CD14-positive monocyte (primary cell): ENCODE measurements at regions not wholly inside any gene's neighbourhood (a gene's known extent, or its start where the extent isn't known, plus 50 kb on each side); places are given as distances from the start of the nearest gene placed in this dataset.

Experiments
- DNase-seq, 3 donors: peaks; one replicate each; pipeline ENCODE4 v3.0.0-alpha.2; 2011 to 2022
- H2AFZ ChIP-seq: 2 replicates; pipeline ENCODE4 v1.6.0; 2012; ENCODE audit warnings: mild to moderate bottlenecking, low read depth, low read length, inconsistent platforms; ENCODE audit not compliant: insufficient read depth, poor library complexity, severe bottlenecking
- H3K27ac ChIP-seq, 2 donors: 1 replicate in 1 of 2; 2 replicates in 1 of 2; pipeline ENCODE4 v1.5.1; 2012 to 2013; ENCODE audit warnings: low read length in 2 of 2, control low read depth in 1 of 2, inconsistent platforms in 1 of 2, low read depth in 1 of 2, mild to moderate bottlenecking in 1 of 2
- H3K27me3 ChIP-seq, 2 donors: one replicate each; pipeline versions ENCODE4 v1.6.0 to v1.6.1; 2011 to 2013; ENCODE audit warnings: low read length in 2 of 2; ENCODE audit not compliant: control insufficient read depth in 2 of 2, insufficient read depth in 2 of 2
- H3K36me3 ChIP-seq, 2 donors: replicated peaks in 1 of 2; 1 replicate in 1 of 2; 2 replicates in 1 of 2; pipeline versions ENCODE4 v1.5.1 to v1.6.1; 2012 to 2013; ENCODE audit warnings: low read length in 2 of 2, control low read depth in 1 of 2, inconsistent platforms in 1 of 2, mild to moderate bottlenecking in 1 of 2; ENCODE audit not compliant: insufficient read depth in 2 of 2, control insufficient read depth in 1 of 2
- H3K4me1 ChIP-seq, 2 donors: 1 replicate in 1 of 2; 2 replicates in 1 of 2; pipeline versions ENCODE4 v1.5.1 to v1.6.1; 2012 to 2013; ENCODE audit warnings: low read length in 2 of 2, control low read depth in 1 of 2, inconsistent platforms in 1 of 2, mild to moderate bottlenecking in 1 of 2, moderate library complexity in 1 of 2; ENCODE audit not compliant: insufficient read depth in 2 of 2, control insufficient read depth in 1 of 2
- H3K4me2 ChIP-seq: replicated peaks from 2 replicates; pipeline ENCODE3; 2012; ENCODE audit warnings: low read length, moderate library complexity, mild to moderate bottlenecking; ENCODE audit not compliant: poor library complexity, severe bottlenecking; ENCODE audit errors: extremely low read depth
- H3K4me3 ChIP-seq, 3 experiments: fragments of 200-600 bp in 1 of 3; sonication (generic) in 1 of 3; replicated peaks in 1 of 3; 1 replicate in 2 of 3; 2 replicates in 1 of 3; pipeline ENCODE4 v1.5.1; 2011 to 2013; ENCODE audit warnings: low read length in 3 of 3, mild to moderate bottlenecking in 3 of 3, control low read depth in 2 of 3, low read depth in 2 of 3, inconsistent platforms in 1 of 3, moderate library complexity in 1 of 3
- H3K79me2 ChIP-seq: 2 replicates; pipeline ENCODE4 v1.6.0; 2012; ENCODE audit warnings: mild to moderate bottlenecking, control low read depth, inconsistent platforms, low read length, moderate library complexity; ENCODE audit not compliant: insufficient read depth
- H3K9ac ChIP-seq: 2 replicates; pipeline ENCODE4 v1.6.0; 2017; ENCODE audit warnings: low read length, mild to moderate bottlenecking; ENCODE audit not compliant: insufficient read depth, poor library complexity, severe bottlenecking
- H3K9me3 ChIP-seq, 2 donors: replicated peaks in 1 of 2; 1 replicate in 1 of 2; 2 replicates in 1 of 2; pipeline versions ENCODE4 v1.5.1 to v1.6.1; 2012 to 2013; ENCODE audit warnings: low read length in 2 of 2, control low read depth in 1 of 2; ENCODE audit not compliant: control insufficient read depth in 1 of 2, insufficient read depth in 1 of 2
- H4K20me1 ChIP-seq: 2 replicates; pipeline ENCODE4 v1.6.0; 2012; ENCODE audit warnings: mild to moderate bottlenecking, low read length, control low read depth, moderate library complexity; ENCODE audit not compliant: insufficient read depth
- H3K27ac Mint-ChIP-seq, 7 donors: one replicate each; pipeline ENCODE4 v1.8.0; 2020; ENCODE audit warnings: mild to moderate bottlenecking in 7 of 7, mixed read lengths in 7 of 7, moderate library complexity in 6 of 7, inconsistent platforms in 2 of 7
- H3K27me3 Mint-ChIP-seq, 3 donors: one replicate each; pipeline ENCODE4 v1.8.0; 2021 to 2022; ENCODE audit warnings: low read depth in 3 of 3, mild to moderate bottlenecking in 3 of 3, mixed read lengths in 3 of 3, moderate library complexity in 3 of 3, inconsistent platforms in 1 of 3
- H3K36me3 Mint-ChIP-seq, 2 donors: one replicate each; pipeline ENCODE4 v1.8.0; 2020; ENCODE audit warnings: mixed read lengths in 2 of 2, inconsistent platforms in 1 of 2, mild to moderate bottlenecking in 1 of 2
- H3K4me1 Mint-ChIP-seq: one replicate; pipeline ENCODE4 v1.8.0; 2020; ENCODE audit warnings: mild to moderate bottlenecking, mixed read lengths
- H3K4me3 Mint-ChIP-seq, 2 donors: one replicate each; pipeline ENCODE4 v1.8.0; 2020; ENCODE audit warnings: mild to moderate bottlenecking in 2 of 2, mixed read lengths in 2 of 2, moderate library complexity in 1 of 2
- H3K9me3 Mint-ChIP-seq, 7 donors: one replicate each; pipeline ENCODE4 v1.8.0; 2020 to 2022; ENCODE audit warnings: mixed read lengths in 7 of 7, mild to moderate bottlenecking in 6 of 7, moderate library complexity in 6 of 7, inconsistent platforms in 2 of 7
- CTCF ChIP-seq: fragments of 200-600 bp; IDR thresholded peaks from one replicate; pipeline ENCODE4 v1.8.0; 2022; ENCODE audit warnings: antibody characterized with exemption, mild to moderate bottlenecking
- WGBS: methylation state at CpG from one replicate; pipeline ENCODE4 v1.1.5; 2013; ENCODE audit warnings: missing lambda C conversion rate; ENCODE audit not compliant: insufficient coverage; 5-methylcytosine and 5-hydroxymethylcytosine counted together
- intact Hi-C, 2 donors: fragments of 100-400 bp; cut with micrococcal nuclease; formaldehyde crosslinking; loops; one replicate each; pipeline versions ENCODE4 v1.15.0 to v1.15.1; 2023

GRCh38 chr5:86404256-86404655, 213.5 kb upstream of the COX7C start:
- H3K4me3 Mint-ChIP-seq: no peak overlapping the region
- intact Hi-C loops: no loop called here
- H3K9me3 ChIP-seq: no peaks in the 10 kb centered on the region
- H3K9ac ChIP-seq: no peak overlapping the region
- H3K27me3 Mint-ChIP-seq: peaks cover 0 to 1% (median 0%) of the 10 kb centered on the region in 3 donors
- WGBS: no CpG with 5 or more reads among the region's 1 CpG
- H3K27ac Mint-ChIP-seq: no peak overlapping the region
- H3K4me1 Mint-ChIP-seq: no peaks in the 10 kb centered on the region
- no peak overlapping the region for H3K4me2 ChIP-seq
- no peaks in the 10 kb centered on the region for H4K20me1 ChIP-seq
- no peak overlapping the region for H3K27ac ChIP-seq
- H3K79me2 ChIP-seq: no peaks in the 10 kb centered on the region
- H3K27me3 ChIP-seq: no peaks in the 10 kb centered on the region
- H3K4me3 ChIP-seq: no peak overlapping the region
- H3K4me1 ChIP-seq: no peaks in the 10 kb centered on the region
- H3K36me3 Mint-ChIP-seq: no peaks in the 10 kb centered on the region
- TF ChIP-seq CTCF: no peak
- no peak overlapping the region for H2AFZ ChIP-seq
- peaks cover 0 to 4% (median 0%) of the 10 kb centered on the region in 7 donors for H3K9me3 Mint-ChIP-seq
- no peak for DNase-seq
- no peaks in the 10 kb centered on the region for H3K36me3 ChIP-seq

DNA sequence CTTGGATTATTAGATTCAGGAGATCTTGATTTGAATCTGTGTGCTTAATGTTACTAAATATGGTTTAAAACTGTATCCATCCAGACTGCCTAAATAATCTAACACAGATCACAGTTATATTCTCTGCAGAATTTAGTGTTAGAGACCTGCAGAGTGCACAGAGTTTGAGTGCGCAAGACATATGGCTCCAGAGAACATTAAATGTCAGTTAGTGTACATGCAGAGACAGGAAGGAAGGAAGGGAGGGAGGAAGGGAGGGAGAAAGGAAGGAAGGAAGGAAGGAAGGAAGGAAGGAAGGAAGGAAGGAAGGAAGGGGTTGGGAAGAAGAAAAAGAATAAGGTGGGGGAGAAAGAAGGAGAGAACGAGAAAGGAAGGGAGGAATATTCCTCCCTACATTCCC, 210.0 kb upstream of the COX7C start:
- H3K36me3 ChIP-seq: no peaks in the 10 kb centered on the region
- TF ChIP-seq CTCF: no peak
- no peaks in the 10 kb centered on the region for H3K9me3 ChIP-seq
- peaks cover 0 to 1% (median 0%) of the 10 kb centered on the region in 3 donors for H3K27me3 Mint-ChIP-seq
- H3K4me3 ChIP-seq: no peak overlapping the region
- H4K20me1 ChIP-seq: no peaks in the 10 kb centered on the region
- no peak overlapping the region for H3K4me2 ChIP-seq
- H3K27ac ChIP-seq: no peak overlapping the region
- H3K4me1 Mint-ChIP-seq: no peaks in the 10 kb centered on the region
- H2AFZ ChIP-seq: no peak overlapping the region
- H3K4me3 Mint-ChIP-seq: no peak overlapping the region
- no peaks in the 10 kb centered on the region for H3K27me3 ChIP-seq
- 100% methylated on average over 1 of the region's 2 CpGs for whole genome bisulfite sequencing
- intact Hi-C loops: no loop called here
- no peaks in the 10 kb centered on the region for H3K36me3 Mint-ChIP-seq
- no peaks in the 10 kb centered on the region for H3K4me1 ChIP-seq
- H3K79me2 ChIP-seq: no peaks in the 10 kb centered on the region
- no peak overlapping the region for H3K9ac ChIP-seq
- no peak overlapping the region for H3K27ac Mint-ChIP-seq
- no peak for DNase-seq
- H3K9me3 Mint-ChIP-seq: peaks cover 0 to 4% (median 0%) of the 10 kb centered on the region in 7 donors
